Tibial artery (tissue), 4 donors: ENCODE measurements at regions not wholly inside any gene's neighbourhood (a gene's known extent, or its start where the extent isn't known, plus 50 kb on each side); places are given as distances from the start of the nearest gene placed in this dataset.

ENCODE experiments used
- DNase-seq, 2 donors: peaks; one replicate each; pipeline ENCODE4 v3.0.0-alpha.2; 2019
- H3K27ac ChIP-seq, 2 donors: fragments of 200-600 bp; sonication (generic) in 1 of 2; 1 replicate in 1 of 2; 2 replicates in 1 of 2; pipeline ENCODE4 v1.5.1; 2018 to 2019; ENCODE audit warnings: mild to moderate bottlenecking in 1 of 2
- H3K27me3 ChIP-seq, 2 donors: fragments of 200-600 bp; sonication (generic) in 1 of 2; one replicate each; pipeline versions ENCODE4 v1.5.1 to v1.6.0; 2016 to 2019
- H3K36me3 ChIP-seq, 3 donors: fragments of 200-600 bp; sonication (generic) in 2 of 3; one replicate each; pipeline ENCODE4 v1.5.1; 2016 to 2019; ENCODE audit warnings: mild to moderate bottlenecking in 2 of 3
- H3K4me1 ChIP-seq, 4 donors: fragments of 200-600 bp; sonication (generic) in 2 of 4; 1 replicate in 3 of 4; 2 replicates in 1 of 4; pipeline ENCODE4 v1.5.1; 2016 to 2019
- H3K4me3 ChIP-seq, 2 donors: fragments of 200-600 bp; sonication (generic) in 1 of 2; 1 replicate in 1 of 2; 2 replicates in 1 of 2; pipeline ENCODE4 v1.5.1; 2018 to 2019; ENCODE audit warnings: mild to moderate bottlenecking in 2 of 2
- H3K9me3 ChIP-seq, 3 donors: fragments of 200-600 bp; sonication (generic) in 1 of 3; one replicate each; pipeline ENCODE4 v1.5.1; 2016 to 2019
- intact Hi-C: fragments of 100-400 bp; cut with DNase I; formaldehyde crosslinking; loops from one replicate; pipeline ENCODE4 v1.15.0; 2023; ENCODE audit warnings: low total_unique reads
- TF ChIP-seq, protein P1 (sequence below), 2 experiments: fragments of 200-600 bp in 1 of 2; fragments of 450-650 bp in 1 of 2; IDR thresholded peaks; one replicate each; pipeline ENCODE4 v1.5.1; 2017 to 2019; ENCODE audit warnings: antibody characterized with exemption in 2 of 2, mild to moderate bottlenecking in 1 of 2, moderate library complexity in 1 of 2

GRCh38 chr4:160127211-160127610 lies 1024.3 kb downstream of the RAPGEF2 start:
- Histone ChIP-seq H3K4me1 (no peaks in the 10 kb centered on the region), H3K9me3 (peaks cover 0 to 11% (median 3%) of the 10 kb centered on the region in 3 donors), H3K4me3 (no peak overlapping the region), H3K27me3 (no peaks in the 10 kb centered on the region), H3K27ac (no peak overlapping the region), H3K36me3 (no peaks in the 10 kb centered on the region)
- DNase-seq = no peak
- intact Hi-C loops = no loop called here
- TF ChIP-seq, protein P1, sequence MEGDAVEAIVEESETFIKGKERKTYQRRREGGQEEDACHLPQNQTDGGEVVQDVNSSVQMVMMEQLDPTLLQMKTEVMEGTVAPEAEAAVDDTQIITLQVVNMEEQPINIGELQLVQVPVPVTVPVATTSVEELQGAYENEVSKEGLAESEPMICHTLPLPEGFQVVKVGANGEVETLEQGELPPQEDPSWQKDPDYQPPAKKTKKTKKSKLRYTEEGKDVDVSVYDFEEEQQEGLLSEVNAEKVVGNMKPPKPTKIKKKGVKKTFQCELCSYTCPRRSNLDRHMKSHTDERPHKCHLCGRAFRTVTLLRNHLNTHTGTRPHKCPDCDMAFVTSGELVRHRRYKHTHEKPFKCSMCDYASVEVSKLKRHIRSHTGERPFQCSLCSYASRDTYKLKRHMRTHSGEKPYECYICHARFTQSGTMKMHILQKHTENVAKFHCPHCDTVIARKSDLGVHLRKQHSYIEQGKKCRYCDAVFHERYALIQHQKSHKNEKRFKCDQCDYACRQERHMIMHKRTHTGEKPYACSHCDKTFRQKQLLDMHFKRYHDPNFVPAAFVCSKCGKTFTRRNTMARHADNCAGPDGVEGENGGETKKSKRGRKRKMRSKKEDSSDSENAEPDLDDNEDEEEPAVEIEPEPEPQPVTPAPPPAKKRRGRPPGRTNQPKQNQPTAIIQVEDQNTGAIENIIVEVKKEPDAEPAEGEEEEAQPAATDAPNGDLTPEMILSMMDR (IDR thresholded peaks at IDR 0.05) = no peak

DNA sequence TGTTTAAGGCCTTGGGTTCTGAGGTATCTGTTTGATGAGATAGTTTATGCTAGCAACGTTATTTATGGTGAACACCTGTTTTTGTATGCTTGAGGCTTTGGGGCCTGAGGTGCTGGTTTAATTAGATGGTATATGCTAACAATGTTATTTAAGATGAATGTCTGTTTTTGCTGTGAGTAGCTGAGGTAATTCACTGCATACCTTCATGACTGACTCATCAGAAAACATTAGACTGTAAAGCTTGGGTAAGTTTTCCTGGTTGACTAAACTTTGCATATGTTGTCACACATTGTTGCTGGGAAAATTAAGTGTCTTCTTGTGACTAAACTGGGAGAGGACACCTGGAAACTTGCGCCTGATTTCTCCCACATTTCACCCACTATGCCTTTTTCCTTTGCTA lies 1026.6 kb downstream of the RAPGEF2 start:
- Histone ChIP-seq H3K36me3 (no peaks in the 10 kb centered on the region), H3K4me3 (no peak overlapping the region), H3K4me1 (no peaks in the 10 kb centered on the region), H3K27ac (no peak overlapping the region), H3K27me3 (no peaks in the 10 kb centered on the region), H3K9me3 (peaks cover 0 to 11% (median 3%) of the 10 kb centered on the region in 3 donors)
- intact Hi-C loops = no loop called here
- TF ChIP-seq, protein P1 (IDR thresholded peaks at IDR 0.05) = no peak
- DNase-seq = no peak

- DNase-seq = no peak
- Histone ChIP-seq H3K4me3 (no peak overlapping the region), H3K27ac (no peak overlapping the region), H3K27me3 (no peaks in the 10 kb centered on the region), H3K4me1 (no peaks in the 10 kb centered on the region), H3K9me3 (peaks cover 0 to 10% (median 3%) of the 10 kb centered on the region in 3 donors), H3K36me3 (no peaks in the 10 kb centered on the region)
- TF ChIP-seq, protein P1 (IDR thresholded peaks at IDR 0.05) = no peak
- intact Hi-C loops = no loop called here
Observed at GRCh38 chr4:160136021-160136420, 1033.1 kb downstream of the RAPGEF2 start.

- TF ChIP-seq, protein P1 (IDR thresholded peaks at IDR 0.05) = no peak
- intact Hi-C loops = no loop called here
Observed at GRCh38 chr4:160141206-160141605, 1038.3 kb downstream of the RAPGEF2 start.

GRCh38 chr4:160142579-160142978 lies 1039.7 kb downstream of the RAPGEF2 start:
- no peak for DNase-seq
- intact Hi-C loops = no loop called here
- H3K27ac ChIP-seq = no peak overlapping the region

More at GRCh38 chr4:160141206-160141605, 1038.3 kb downstream of the RAPGEF2 start:
- no peaks in the 10 kb centered on the region for H3K27me3 ChIP-seq
- H3K9me3 ChIP-seq = no peaks in the 10 kb centered on the region
- no peaks in the 10 kb centered on the region for H3K36me3 ChIP-seq
- no peaks in the 10 kb centered on the region for H3K4me1 ChIP-seq
- H3K4me3 ChIP-seq = no peak overlapping the region
- DNase-seq = no peak
- no peak overlapping the region for H3K27ac ChIP-seq

More at GRCh38 chr4:160142579-160142978, 1039.7 kb downstream of the RAPGEF2 start:
- Histone ChIP-seq H3K36me3 (no peaks in the 10 kb centered on the region), H3K4me3 (no peak overlapping the region), H3K27me3 (no peaks in the 10 kb centered on the region), H3K9me3 (no peaks in the 10 kb centered on the region), H3K4me1 (no peaks in the 10 kb centered on the region)
- TF ChIP-seq, protein P1 (IDR thresholded peaks at IDR 0.05) = no peak
